Thoracic aorta (tissue), 2 donors: ENCODE measurements at regions not wholly inside any gene's neighbourhood (a gene's known extent, or its start where the extent isn't known, plus 50 kb on each side); places are given as distances from the start of the nearest gene placed in this dataset.

Experiments
- ATAC-seq: fragments of 150-250 bp; one replicate; pipeline ENCODE4 v1.8.0; 2017; ENCODE audit warnings: low read depth; ENCODE audit not compliant: insufficient number of reproducible peaks, low FRiP score
- DNase-seq: peaks from one replicate; pipeline ENCODE4 v3.0.0-alpha.2; 2020; ENCODE audit warnings: low spot score
- H3K27ac ChIP-seq, 2 donors: fragments of 200-600 bp; sonication (generic); 1 replicate in 1 of 2; 2 replicates in 1 of 2; pipeline ENCODE4 v1.5.1; 2016; ENCODE audit warnings: mild to moderate bottlenecking in 2 of 2, moderate library complexity in 2 of 2
- H3K27me3 ChIP-seq: fragments of 200-600 bp; sonication (generic); replicated peaks from 2 replicates; pipeline ENCODE4 v1.6.0; 2016; ENCODE audit warnings: mild to moderate bottlenecking; ENCODE audit not compliant: insufficient read depth
- H3K36me3 ChIP-seq: fragments of 200-600 bp; sonication (generic); one replicate; pipeline ENCODE4 v1.5.1; 2016
- H3K4me1 ChIP-seq, 2 donors: fragments of 200-600 bp; sonication (generic); 1 replicate in 1 of 2; 2 replicates in 1 of 2; pipeline versions ENCODE4 v1.5.1 to v1.6.0; 2016; ENCODE audit warnings: low read depth in 2 of 2, mild to moderate bottlenecking in 1 of 2; ENCODE audit not compliant: control insufficient read depth in 1 of 2
- H3K4me3 ChIP-seq: fragments of 200-600 bp; sonication (generic); 2 replicates; pipeline ENCODE4 v1.5.1; 2016; ENCODE audit warnings: mild to moderate bottlenecking
- H3K9me3 ChIP-seq: fragments of 200-600 bp; sonication (generic); 2 replicates; pipeline ENCODE4 v1.5.1; 2016
- CTCF ChIP-seq: fragments of 200-600 bp; sonication (generic); IDR thresholded peaks from one replicate; pipeline ENCODE4 v1.5.1; 2019; ENCODE audit warnings: antibody characterized with exemption

DNA sequence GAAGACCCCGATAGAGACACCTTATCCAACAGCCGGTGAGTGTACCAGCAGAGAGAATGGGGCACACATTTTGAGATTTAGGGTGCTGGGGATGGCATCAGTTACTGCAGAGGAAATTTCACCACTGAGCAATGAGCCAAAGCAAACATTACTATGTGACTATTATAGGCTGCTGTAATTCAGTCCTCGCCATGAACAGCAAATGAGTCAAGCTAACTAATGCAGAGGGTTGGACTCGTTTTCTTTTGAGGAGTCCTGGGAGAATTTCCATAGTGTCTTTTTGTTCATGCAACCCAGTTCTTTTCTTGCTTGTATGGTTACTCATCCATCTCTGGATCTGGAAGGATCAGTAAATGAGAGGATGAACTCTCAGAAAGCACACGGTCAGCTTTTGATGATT, 323.8 kb downstream of the PSAT1 start:
- H3K27ac ChIP-seq: no peak overlapping the region
- no peak overlapping the region for H3K4me3 ChIP-seq
- H3K9me3 ChIP-seq: no peaks in the 10 kb centered on the region
- ATAC-seq (no peak), DNase-seq (no peak)
- no peaks in the 10 kb centered on the region for H3K27me3 ChIP-seq
- no peak for TF ChIP-seq CTCF
- no peaks in the 10 kb centered on the region for H3K36me3 ChIP-seq
- no peaks in the 10 kb centered on the region for H3K4me1 ChIP-seq

GRCh38 chr9:78622126-78622525, 325.2 kb downstream of the PSAT1 start:
- Histone ChIP-seq H3K9me3 (no peaks in the 10 kb centered on the region), H3K27me3 (no peaks in the 10 kb centered on the region), H3K36me3 (no peaks in the 10 kb centered on the region), H3K4me1 (no peaks in the 10 kb centered on the region), H3K4me3 (no peak overlapping the region), H3K27ac (no peak overlapping the region)
- ATAC-seq (no peak), DNase-seq (no peak)
- TF ChIP-seq CTCF: no peak

DNA sequence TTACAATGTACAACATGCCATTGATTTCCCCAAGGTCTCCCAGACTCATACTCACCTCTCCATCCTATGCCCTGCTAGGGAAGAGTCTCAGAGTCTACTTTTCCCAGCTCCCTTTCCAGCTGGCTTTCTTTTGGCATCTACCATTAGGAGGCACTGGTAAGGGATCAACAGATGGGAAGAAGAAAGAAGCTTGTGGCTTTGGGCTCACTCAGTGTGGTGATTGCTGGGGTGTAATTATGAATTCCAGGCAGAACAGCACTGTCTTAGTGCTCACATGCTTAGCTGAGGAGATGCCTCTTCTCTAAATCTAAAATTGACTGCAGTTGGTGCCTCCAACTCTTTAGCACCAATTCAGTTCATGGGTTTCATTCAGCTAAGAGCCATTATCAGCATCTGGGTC, 330.0 kb downstream of the PSAT1 start:
- Histone ChIP-seq H3K9me3 (no peaks in the 10 kb centered on the region), H3K36me3 (no peaks in the 10 kb centered on the region), H3K27me3 (no peaks in the 10 kb centered on the region), H3K4me3 (no peak overlapping the region), H3K27ac (no peak overlapping the region), H3K4me1 (no peaks in the 10 kb centered on the region)
- TF ChIP-seq CTCF: no peak
- DNase-seq: no peak
- no peak for ATAC-seq

DNA sequence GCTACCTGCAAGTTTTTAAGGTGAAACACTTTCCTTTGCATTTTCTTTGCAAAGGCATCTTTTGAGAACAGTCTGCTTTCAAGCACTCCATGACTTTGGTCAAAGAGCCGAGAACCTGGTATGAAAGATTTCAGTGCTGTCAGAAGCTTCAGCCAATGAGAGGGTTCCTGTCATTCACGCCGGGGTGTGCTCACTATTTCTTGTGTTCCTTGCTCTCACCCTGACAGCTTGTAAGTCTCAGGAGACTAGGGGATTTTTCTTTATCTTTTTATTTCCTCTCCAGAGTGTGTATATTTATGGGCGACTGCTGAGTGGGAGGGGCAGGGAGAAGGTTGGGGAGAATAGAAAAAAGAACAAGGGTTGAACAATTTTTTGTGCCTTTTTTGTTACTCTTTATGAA, 334.0 kb downstream of the PSAT1 start:
- no peaks in the 10 kb centered on the region for H3K27me3 ChIP-seq
- H3K27ac ChIP-seq: no peak overlapping the region
- no peaks in the 10 kb centered on the region for H3K36me3 ChIP-seq
- no peak for TF ChIP-seq CTCF
- ATAC-seq (no peak), DNase-seq (no peak)
- no peak overlapping the region for H3K4me3 ChIP-seq
- no peaks in the 10 kb centered on the region for H3K9me3 ChIP-seq
- no peaks in the 10 kb centered on the region for H3K4me1 ChIP-seq

- no peak for TF ChIP-seq CTCF
- no peak for ATAC-seq
- Histone ChIP-seq H3K4me1 (no peaks in the 10 kb centered on the region), H3K4me3 (no peak overlapping the region), H3K27ac (no peak overlapping the region), H3K9me3 (no peaks in the 10 kb centered on the region), H3K36me3 (no peaks in the 10 kb centered on the region), H3K27me3 (no peaks in the 10 kb centered on the region)
- DNase-seq: no peak
These were observed 343.8 kb downstream of the PSAT1 start for GRCh38 chr9:78640728-78641127.
